Endothelial cell of umbilical vein (primary cell): ENCODE measurements at regions not wholly inside any gene's neighbourhood (a gene's known extent, or its start where the extent isn't known, plus 50 kb on each side); places are given as distances from the start of the nearest gene placed in this dataset.

ENCODE experiments used
- BruUV-seq: library from RNA; stranded (reverse); fragments of 400-500 nt; replicated peaks from 2 replicates; lab custom pipeline; 2021; lab: Mats Ljungman, UMichigan
- CTCF ChIA-PET: fragments of 300-600, 350-600 bp; sonication (Branson Sonifier 250); formaldehyde crosslinking; loops from one replicate; lab custom pipeline; 2021; ENCODE audit warnings: antibody characterized with exemption, inconsistent platforms; lab: Charles Lee
- POLR2A ChIA-PET: fragments of 300-600, 350-600 bp; sonication (Branson Sonifier 250); formaldehyde crosslinking; loops from one replicate; lab custom pipeline; 2021; ENCODE audit warnings: antibody characterized with exemption, inconsistent platforms; lab: Charles Lee
- DNase-seq: peaks from one replicate; pipeline ENCODE4 v3.0.0-alpha.2; 2011; ENCODE audit warnings: low read depth, low spot score
- FAIRE-seq: peaks from 2 replicates; lab custom pipeline; 2011; peaks lifted over from hg19 to GRCh38; lab: Jason Lieb, UNC
- H2AFZ ChIP-seq: 2 replicates; pipeline ENCODE4 v1.6.0; 2012; ENCODE audit warnings: low read depth, low read length, control low read depth, inconsistent platforms
- H3K27ac ChIP-seq: 2 replicates; pipeline ENCODE4 v1.5.1; 2011; ENCODE audit warnings: low read depth, mild to moderate bottlenecking, control low read depth, low read length, moderate library complexity; ENCODE audit not compliant: insufficient read depth
- H3K27me3 ChIP-seq, 2 experiments: 2 replicates each; pipeline versions ENCODE4 v1.6.0 to v1.6.1; 2011; ENCODE audit warnings: low read length in 2 of 2, mixed read lengths in 1 of 2; ENCODE audit not compliant: control insufficient read depth in 2 of 2, insufficient read depth in 2 of 2
- H3K36me3 ChIP-seq, 2 experiments: 2 replicates in 1 of 2; 3 replicates in 1 of 2; pipeline ENCODE4 v1.5.1; 2011; ENCODE audit warnings: low read length in 2 of 2, mild to moderate bottlenecking in 1 of 2, moderate library complexity in 1 of 2; ENCODE audit not compliant: control insufficient read depth in 2 of 2, insufficient read depth in 2 of 2; ENCODE audit errors: extremely low read depth in 1 of 2
- H3K4me1 ChIP-seq: 3 replicates; pipeline ENCODE4 v1.5.1; 2011; ENCODE audit warnings: mild to moderate bottlenecking, low read length; ENCODE audit not compliant: control insufficient read depth, insufficient read depth; ENCODE audit errors: extremely low read depth
- H3K4me2 ChIP-seq: 2 replicates; pipeline ENCODE4 v1.6.1; 2011; ENCODE audit warnings: low read length, control low read depth, mixed read lengths; ENCODE audit not compliant: insufficient read depth
- H3K4me3 ChIP-seq, 3 experiments: fragments of 200-600 bp in 1 of 3; sonication (generic), shearing (Covaris generic) in 1 of 3; replicated peaks in 1 of 3; 2 replicates each; pipeline ENCODE4 v1.5.1; 2011 to 2016; ENCODE audit warnings: control low read depth in 3 of 3, low read length in 3 of 3, mild to moderate bottlenecking in 2 of 3, inconsistent platforms in 1 of 3, low read depth in 1 of 3, moderate library complexity in 1 of 3; ENCODE audit not compliant: insufficient read depth in 1 of 3
- H3K79me2 ChIP-seq: 2 replicates; pipeline ENCODE4 v1.6.0; 2012; ENCODE audit warnings: low read length, inconsistent platforms; ENCODE audit not compliant: control insufficient read depth, insufficient read depth
- H3K9ac ChIP-seq: replicated peaks from 2 replicates; pipeline ENCODE3; 2011; ENCODE audit warnings: low read length, control low read depth; ENCODE audit not compliant: insufficient read depth; ENCODE audit errors: extremely low read depth
- H3K9me1 ChIP-seq: replicated peaks from 3 replicates; pipeline ENCODE4 v1.6.0; 2011; ENCODE audit warnings: mild to moderate bottlenecking, low read length; ENCODE audit not compliant: control insufficient read depth, insufficient read depth; ENCODE audit errors: extremely low read depth
- H3K9me3 ChIP-seq: replicated peaks from 2 replicates; pipeline ENCODE4 v1.5.1; 2012; ENCODE audit warnings: low read length, inconsistent platforms; ENCODE audit not compliant: control insufficient read depth, insufficient read depth
- H4K20me1 ChIP-seq: replicated peaks from 2 replicates; pipeline ENCODE3; 2011; ENCODE audit warnings: mild to moderate bottlenecking, low read length; ENCODE audit not compliant: control insufficient read depth, insufficient read depth; ENCODE audit errors: extremely low read depth
- CTCF ChIP-seq, 2 donors: IDR thresholded peaks; 1 replicate in 1 of 2; 2 replicates in 1 of 2; pipeline ENCODE4 v1.5.1; 2011; ENCODE audit warnings: low read length in 2 of 2, mild to moderate bottlenecking in 2 of 2, moderate library complexity in 2 of 2, control low read depth in 1 of 2, inconsistent platforms in 1 of 2, low read depth in 1 of 2; ENCODE audit not compliant: insufficient read depth in 1 of 2; ENCODE audit errors: extremely low read depth in 1 of 2
- EZH2 ChIP-seq: IDR thresholded peaks from 2 replicates; pipeline ENCODE4 v1.6.1; 2012; ENCODE audit warnings: borderline replicate concordance, low read depth, mild to moderate bottlenecking, moderate library complexity, low read length, inconsistent platforms; ENCODE audit not compliant: severe bottlenecking
- FOS ChIP-seq: IDR thresholded peaks from 2 replicates; pipeline ENCODE4 v1.6.1; 2011; ENCODE audit warnings: mild to moderate bottlenecking, low read length, moderate library complexity, borderline replicate concordance; ENCODE audit not compliant: insufficient read depth
- GATA2 ChIP-seq: IDR thresholded peaks from 2 replicates; pipeline ENCODE4 v1.7.0; 2011; ENCODE audit warnings: low read depth, mild to moderate bottlenecking, moderate library complexity, mixed read lengths, low read length; ENCODE audit not compliant: insufficient read length, insufficient read depth
- JUN ChIP-seq: IDR thresholded peaks from 2 replicates; pipeline ENCODE4 v1.6.1; 2011; ENCODE audit warnings: borderline replicate concordance, low read depth; ENCODE audit not compliant: insufficient read length, insufficient read depth
- MYC ChIP-seq: IDR thresholded peaks from one replicate; pipeline ENCODE4 v1.6.1; 2011; ENCODE audit warnings: mild to moderate bottlenecking, low read depth, low read length
- POLR2A ChIP-seq: IDR thresholded peaks from 2 replicates; pipeline ENCODE4 v1.6.1; 2012; ENCODE audit warnings: low read depth, mild to moderate bottlenecking, control low read depth, low read length
- POLR2AphosphoS5 ChIP-seq: IDR thresholded peaks from 2 replicates; pipeline ENCODE4 v1.6.1; 2012; ENCODE audit warnings: low read depth, mild to moderate bottlenecking, control low read depth, low read length, moderate library complexity; ENCODE audit not compliant: insufficient read depth
- dilution Hi-C: fragments of 300-500 bp; cut with MboI; formaldehyde crosslinking; loops from one replicate; pipeline ENCODE4 v1.15.0; 2019; ENCODE audit warnings: low sequenced_read_pairs; ENCODE audit not compliant: extremely low pct_ligation_motif_present
- intact Hi-C: fragments of 100-400 bp; cut with micrococcal nuclease; formaldehyde crosslinking; loops from one replicate; pipeline ENCODE4 v1.10.0; 2022
- TF ChIP-seq, protein P1 (sequence below): IDR thresholded peaks from 2 replicates; pipeline ENCODE4 v1.6.1; 2011; ENCODE audit not compliant: insufficient read depth, insufficient read length

GRCh38 chr3:159030886-159031679, 229.2 kb downstream of the MFSD1 start:
- Histone ChIP-seq H3K27ac (no peak overlapping the region), H3K79me2 (no peaks in the 10 kb centered on the region), H3K9ac (no peak overlapping the region), H3K4me3 (no peak overlapping the region), H3K36me3 (no peaks in the 10 kb centered on the region), H3K27me3 (no peaks in the 10 kb centered on the region), H3K4me1 (no peaks in the 10 kb centered on the region), H3K9me1 (no peaks in the 10 kb centered on the region), H3K4me2 (no peak overlapping the region), H3K9me3 (no peaks in the 10 kb centered on the region), H4K20me1 (no peaks in the 10 kb centered on the region), H2AFZ (no peak overlapping the region)
- CTCF ChIA-PET: no interaction called here
- dilution Hi-C loops: no loop called here
- BruUV-seq: no TSS peak
- POLR2A ChIA-PET: no interaction called here
- intact Hi-C loops: no loop called here
- TF ChIP-seq GATA2 (no peak), JUN (no peak)
- FAIRE-seq (no peak), DNase-seq (no peak)

DNA sequence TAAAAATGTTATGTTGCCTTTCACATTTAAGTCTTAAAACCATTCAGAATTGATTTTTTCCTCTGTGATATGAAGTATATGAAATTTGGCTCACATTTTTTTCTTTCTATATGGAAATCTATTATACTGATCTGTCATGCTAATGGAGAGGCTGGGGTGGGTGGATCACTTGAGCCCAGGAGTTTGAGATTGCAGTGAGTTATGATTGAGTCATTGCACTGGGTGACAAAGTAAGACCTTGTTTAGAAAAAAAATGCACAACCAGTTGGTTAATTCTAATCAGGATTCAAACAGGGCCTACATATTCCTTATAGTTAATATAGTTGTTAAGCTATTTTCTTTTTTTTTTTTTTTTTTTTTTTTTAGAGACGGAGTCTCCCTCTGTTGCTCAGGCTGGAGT, 230.5 kb downstream of the MFSD1 start:
- intact Hi-C loops: no loop called here
- BruUV-seq: no TSS peak
- H3K4me2 ChIP-seq: no peak overlapping the region
- H3K4me3 ChIP-seq: no peak overlapping the region
- H3K9ac ChIP-seq: no peak overlapping the region
- no peak overlapping the region for H3K27ac ChIP-seq
- H3K27me3 ChIP-seq: no peaks in the 10 kb centered on the region
- ChIA-PET CTCF (no interaction called here), POLR2A (no interaction called here)
- FAIRE-seq (no peak), DNase-seq (no peak)
- H3K79me2 ChIP-seq: no peaks in the 10 kb centered on the region
- no peaks in the 10 kb centered on the region for H3K9me1 ChIP-seq
- H3K36me3 ChIP-seq: no peaks in the 10 kb centered on the region
- TF ChIP-seq CTCF (IDR thresholded peaks at IDR 0.05; ENCODE audit: extremely low read depth in 1 of 2, insufficient read depth in 1 of 2, low read depth in 1 of 2, low read length in 2 of 2) (no peak), POLR2AphosphoS5 (no peak), FOS (no peak), EZH2 (no peak), MYC (no peak), GATA2 (no peak), POLR2A (no peak), JUN (no peak)
- TF ChIP-seq, protein P1, sequence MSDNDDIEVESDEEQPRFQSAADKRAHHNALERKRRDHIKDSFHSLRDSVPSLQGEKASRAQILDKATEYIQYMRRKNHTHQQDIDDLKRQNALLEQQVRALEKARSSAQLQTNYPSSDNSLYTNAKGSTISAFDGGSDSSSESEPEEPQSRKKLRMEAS: no peak
- H3K9me3 ChIP-seq: no peaks in the 10 kb centered on the region
- H4K20me1 ChIP-seq: no peaks in the 10 kb centered on the region
- H2AFZ ChIP-seq: no peak overlapping the region
- dilution Hi-C loops: no loop called here
- H3K4me1 ChIP-seq: no peaks in the 10 kb centered on the region
